MM.1S (cell line): ENCODE measurements at regions not wholly inside any gene's neighbourhood (a gene's known extent, or its start where the extent isn't known, plus 50 kb on each side); places are given as distances from the start of the nearest gene placed in this dataset.

Source experiments
- DNase-seq: peaks from one replicate; pipeline ENCODE4 v3.0.0-alpha.2; 2015
- H2AFZ ChIP-seq: fragments of 300-600 bp; sonication (generic); 2 replicates; pipeline ENCODE4 v1.6.0; 2016; ENCODE audit warnings: antibody characterized with exemption, low read length
- H3F3A ChIP-seq: fragments of 300-600 bp; sonication (generic); 2 replicates; pipeline ENCODE4 v1.6.1; 2016; ENCODE audit warnings: mild to moderate bottlenecking, antibody characterized with exemption, low read length, moderate library complexity, mixed read lengths; ENCODE audit not compliant: insufficient read depth
- H3K27ac ChIP-seq: fragments of 300-600 bp; sonication (generic); 2 replicates; pipeline ENCODE4 v1.5.1; 2016; ENCODE audit warnings: mild to moderate bottlenecking, low read length
- H3K27me3 ChIP-seq: fragments of 300-600 bp; sonication (generic); replicated peaks from 2 replicates; pipeline ENCODE4 v1.6.0; 2016; ENCODE audit warnings: low read length; ENCODE audit not compliant: insufficient read depth
- H3K36me3 ChIP-seq: fragments of 300-600 bp; sonication (generic); replicated peaks from 2 replicates; pipeline ENCODE4 v1.6.1; 2016; ENCODE audit warnings: mild to moderate bottlenecking, low read length, mixed read lengths; ENCODE audit not compliant: insufficient read depth
- H3K4me1 ChIP-seq: fragments of 300-600 bp; sonication (generic); 2 replicates; pipeline ENCODE4 v1.6.1; 2016; ENCODE audit warnings: low read length, mixed read lengths
- H3K4me2 ChIP-seq: fragments of 300-600 bp; sonication (generic); 2 replicates; pipeline ENCODE4 v1.6.0; 2016; ENCODE audit warnings: low read depth, low read length
- H3K4me3 ChIP-seq: fragments of 300-600 bp; sonication (generic); 2 replicates; pipeline ENCODE4 v1.5.1; 2016; ENCODE audit warnings: low read length, mixed read lengths
- H3K79me2 ChIP-seq: fragments of 300-600 bp; sonication (generic); 2 replicates; pipeline ENCODE4 v1.6.1; 2016; ENCODE audit warnings: mixed run types, low read length, mixed read lengths
- H3K9ac ChIP-seq: fragments of 300-600 bp; sonication (generic); 2 replicates; pipeline ENCODE4 v1.6.1; 2016; ENCODE audit warnings: low read length, mixed read lengths
- H3K9me2 ChIP-seq: fragments of 300-600 bp; sonication (generic); replicated peaks from 2 replicates; pipeline ENCODE4 v1.6.1; 2016; ENCODE audit warnings: mild to moderate bottlenecking, low read length, mixed read lengths; ENCODE audit not compliant: insufficient read depth
- H3K9me3 ChIP-seq: fragments of 300-600 bp; sonication (generic); replicated peaks from 2 replicates; pipeline ENCODE4 v1.6.1; 2016; ENCODE audit warnings: mild to moderate bottlenecking, low read length, mixed read lengths; ENCODE audit not compliant: insufficient read depth
- H4K20me1 ChIP-seq: fragments of 300-600 bp; sonication (generic); 2 replicates; pipeline ENCODE4 v1.6.1; 2016; ENCODE audit warnings: mild to moderate bottlenecking, low read length, moderate library complexity, mixed read lengths; ENCODE audit not compliant: insufficient read depth
- EZH2 ChIP-seq: fragments of 300-600 bp; sonication (generic); optimal IDR thresholded peaks from 2 replicates; pipeline ENCODE3; 2017; ENCODE audit warnings: low read depth, mild to moderate bottlenecking, antibody characterized with exemption, low read length, mixed read lengths
- EZH2phosphoT487 ChIP-seq: fragments of 300-600 bp; sonication (generic); IDR thresholded peaks from 2 replicates; pipeline ENCODE4 v1.6.1; 2018; ENCODE audit warnings: antibody characterized with exemption, low read length
- TF ChIP-seq, protein P1 (sequence below): fragments of 300-600 bp; sonication (generic); IDR thresholded peaks from 2 replicates; pipeline ENCODE4 v1.5.1; 2016; ENCODE audit warnings: antibody characterized with exemption, low read length, mixed read lengths

GRCh38 chr14:97706819-97707218 is 909.6 kb downstream of the VRK1 start:
- no peaks in the 10 kb centered on the region for H3K79me2 ChIP-seq
- H2AFZ ChIP-seq, result no peak overlapping the region

DNA sequence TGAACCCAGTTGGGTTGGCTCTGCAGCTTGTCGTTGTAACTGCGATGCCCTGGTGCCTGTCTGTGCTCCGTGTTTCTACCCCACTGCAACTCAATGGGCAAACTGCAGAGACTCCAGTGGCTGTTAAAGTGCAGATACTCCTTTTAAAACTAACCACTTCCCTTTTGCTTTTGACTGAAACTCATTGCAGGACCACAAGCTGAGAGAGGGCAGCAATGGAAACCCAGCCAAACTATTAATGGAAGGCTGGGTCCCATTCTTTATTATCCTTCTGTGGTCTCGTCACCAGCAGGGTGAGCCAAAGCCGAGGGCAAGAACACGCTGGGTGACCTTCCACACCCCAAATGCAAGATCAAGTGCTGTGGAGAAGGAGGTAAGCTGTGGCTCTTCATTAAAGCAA is 910.4 kb downstream of the VRK1 start:
- H4K20me1 ChIP-seq, result no peaks in the 10 kb centered on the region
- H3K9me2 ChIP-seq, result no peaks in the 10 kb centered on the region
- peaks cover 11% of the 10 kb centered on the region for H3F3A ChIP-seq
- H3K9ac ChIP-seq, result peak overlapping the region; percentile 34; the same call in 1 of the 2 replicates
- no peaks in the 10 kb centered on the region for H3K27me3 ChIP-seq
- H3K79me2 ChIP-seq, result no peaks in the 10 kb centered on the region
- H3K36me3 ChIP-seq, result no peaks in the 10 kb centered on the region
- peak overlapping the region; percentile 40; the same call in 1 of the 2 replicates for H3K4me2 ChIP-seq
- no peaks in the 10 kb centered on the region for H3K9me3 ChIP-seq
- no peak overlapping the region for H3K4me3 ChIP-seq
- H2AFZ ChIP-seq, result no peak overlapping the region
- peaks cover 48% of the 10 kb centered on the region for H3K4me1 ChIP-seq
- DNase-seq, result peak; percentile 80
- H3K27ac ChIP-seq, result peak overlapping the region; percentile 79
- TF ChIP-seq EZH2, result no peak
- TF ChIP-seq, protein P1, sequence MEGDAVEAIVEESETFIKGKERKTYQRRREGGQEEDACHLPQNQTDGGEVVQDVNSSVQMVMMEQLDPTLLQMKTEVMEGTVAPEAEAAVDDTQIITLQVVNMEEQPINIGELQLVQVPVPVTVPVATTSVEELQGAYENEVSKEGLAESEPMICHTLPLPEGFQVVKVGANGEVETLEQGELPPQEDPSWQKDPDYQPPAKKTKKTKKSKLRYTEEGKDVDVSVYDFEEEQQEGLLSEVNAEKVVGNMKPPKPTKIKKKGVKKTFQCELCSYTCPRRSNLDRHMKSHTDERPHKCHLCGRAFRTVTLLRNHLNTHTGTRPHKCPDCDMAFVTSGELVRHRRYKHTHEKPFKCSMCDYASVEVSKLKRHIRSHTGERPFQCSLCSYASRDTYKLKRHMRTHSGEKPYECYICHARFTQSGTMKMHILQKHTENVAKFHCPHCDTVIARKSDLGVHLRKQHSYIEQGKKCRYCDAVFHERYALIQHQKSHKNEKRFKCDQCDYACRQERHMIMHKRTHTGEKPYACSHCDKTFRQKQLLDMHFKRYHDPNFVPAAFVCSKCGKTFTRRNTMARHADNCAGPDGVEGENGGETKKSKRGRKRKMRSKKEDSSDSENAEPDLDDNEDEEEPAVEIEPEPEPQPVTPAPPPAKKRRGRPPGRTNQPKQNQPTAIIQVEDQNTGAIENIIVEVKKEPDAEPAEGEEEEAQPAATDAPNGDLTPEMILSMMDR, result peak; percentile 52

More at GRCh38 chr14:97706819-97707218, 909.6 kb downstream of the VRK1 start:
- Histone ChIP-seq H3K27me3 (no peaks in the 10 kb centered on the region), H3K9ac (0 out of 2 replicates have a peak overlapping the region, but pooled peaks have one; percentile 34), H3K4me1 (peaks cover 56% of the 10 kb centered on the region), H3K4me3 (no peak overlapping the region), H3K27ac (peak overlapping the region; percentile 79), H3F3A (peaks cover 18% of the 10 kb centered on the region), H3K9me2 (no peaks in the 10 kb centered on the region), H3K9me3 (no peaks in the 10 kb centered on the region), H4K20me1 (no peaks in the 10 kb centered on the region), H3K36me3 (no peaks in the 10 kb centered on the region), H3K4me2 (peak overlapping the region; percentile 40; the same call in 1 of the 2 replicates)
- DNase-seq, result no peak
- TF ChIP-seq, protein P1, result no peak
- TF ChIP-seq EZH2phosphoT487 (no peak), EZH2 (no peak)

DNA sequence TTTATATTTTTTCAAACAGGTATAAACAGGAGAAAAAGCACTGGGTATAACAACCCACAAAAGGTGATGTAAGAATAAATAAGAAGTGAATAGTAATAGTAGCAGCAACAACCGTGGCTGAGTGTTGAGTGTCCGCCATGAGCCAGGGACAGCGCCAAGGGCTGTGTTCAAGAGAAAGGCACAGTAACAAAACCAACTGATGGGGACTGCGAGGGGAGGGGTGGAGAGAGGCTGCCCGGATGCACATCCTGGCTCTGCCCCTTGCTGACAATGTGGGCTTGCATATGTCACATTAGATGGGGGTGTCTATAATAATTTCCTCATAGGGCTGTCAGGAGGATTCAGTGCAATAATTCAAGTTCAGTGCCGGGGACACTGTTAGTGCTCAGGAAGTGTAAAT is 912.4 kb downstream of the VRK1 start:
- Histone ChIP-seq H3F3A (peaks cover 10% of the 10 kb centered on the region; the same call in 1 of the 2 replicates), H3K4me2 (no peak overlapping the region), H3K4me3 (no peak overlapping the region), H3K36me3 (no peaks in the 10 kb centered on the region), H3K27me3 (no peaks in the 10 kb centered on the region), H3K27ac (no peak overlapping the region), H3K9me2 (no peaks in the 10 kb centered on the region), H3K79me2 (no peaks in the 10 kb centered on the region), H3K4me1 (peaks cover 35% of the 10 kb centered on the region), H2AFZ (no peak overlapping the region), H3K9me3 (no peaks in the 10 kb centered on the region), H4K20me1 (no peaks in the 10 kb centered on the region), H3K9ac (no peak overlapping the region)
- DNase-seq, result no peak
- TF ChIP-seq EZH2phosphoT487 (no peak), EZH2 (no peak)
- TF ChIP-seq, protein P1, result no peak
